ENCODE measurements at regions not wholly inside any gene's neighbourhood (a gene's known extent, or its start where the extent isn't known, plus 50 kb on each side); places are given as distances from the start of the nearest gene placed in this dataset.

DNA sequence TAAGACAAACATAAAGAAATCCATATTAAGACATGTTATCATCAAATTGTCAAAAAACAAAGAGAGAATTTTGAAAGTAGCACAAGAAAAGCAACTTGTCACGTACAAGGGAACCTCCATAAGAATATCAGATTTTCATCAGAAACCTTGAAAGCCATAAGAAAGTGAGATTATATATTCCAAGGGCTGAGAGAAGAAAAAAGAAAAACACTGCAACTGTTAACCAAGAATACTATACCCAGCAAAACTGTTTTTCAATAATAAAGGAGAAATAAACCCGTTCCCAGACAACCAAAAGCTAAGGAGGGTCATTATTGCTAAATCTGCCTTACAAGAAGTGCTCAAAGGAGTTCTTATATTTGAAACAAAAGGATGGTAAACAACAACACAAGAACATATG lies 94.7 kb upstream of the TSPAN8 start:
- Mint-ChIP-seq H3K27ac (no peak overlapping the region), H3K4me1 (ENCODE audit: low read depth) (no peaks in the 10 kb centered on the region), H3K27me3 (ENCODE audit: insufficient read depth) (no peaks in the 10 kb centered on the region), H3K9me3 (peaks cover 55% of the 10 kb centered on the region), H3K4me3 (no peak overlapping the region), H3K36me3 (ENCODE audit: low read depth) (peaks cover 7% of the 10 kb centered on the region; the same call in 1 of the 2 replicates)
- TF ChIP-seq, protein P1, sequence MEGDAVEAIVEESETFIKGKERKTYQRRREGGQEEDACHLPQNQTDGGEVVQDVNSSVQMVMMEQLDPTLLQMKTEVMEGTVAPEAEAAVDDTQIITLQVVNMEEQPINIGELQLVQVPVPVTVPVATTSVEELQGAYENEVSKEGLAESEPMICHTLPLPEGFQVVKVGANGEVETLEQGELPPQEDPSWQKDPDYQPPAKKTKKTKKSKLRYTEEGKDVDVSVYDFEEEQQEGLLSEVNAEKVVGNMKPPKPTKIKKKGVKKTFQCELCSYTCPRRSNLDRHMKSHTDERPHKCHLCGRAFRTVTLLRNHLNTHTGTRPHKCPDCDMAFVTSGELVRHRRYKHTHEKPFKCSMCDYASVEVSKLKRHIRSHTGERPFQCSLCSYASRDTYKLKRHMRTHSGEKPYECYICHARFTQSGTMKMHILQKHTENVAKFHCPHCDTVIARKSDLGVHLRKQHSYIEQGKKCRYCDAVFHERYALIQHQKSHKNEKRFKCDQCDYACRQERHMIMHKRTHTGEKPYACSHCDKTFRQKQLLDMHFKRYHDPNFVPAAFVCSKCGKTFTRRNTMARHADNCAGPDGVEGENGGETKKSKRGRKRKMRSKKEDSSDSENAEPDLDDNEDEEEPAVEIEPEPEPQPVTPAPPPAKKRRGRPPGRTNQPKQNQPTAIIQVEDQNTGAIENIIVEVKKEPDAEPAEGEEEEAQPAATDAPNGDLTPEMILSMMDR (IDR thresholded peaks at IDR 0.05): no peak
- DNase-seq: no peak

- Mint-ChIP-seq H3K27ac (no peak overlapping the region), H3K27me3 (ENCODE audit: insufficient read depth) (no peaks in the 10 kb centered on the region), H3K4me1 (ENCODE audit: low read depth) (no peaks in the 10 kb centered on the region), H3K36me3 (ENCODE audit: low read depth) (peaks cover 7% of the 10 kb centered on the region; the same call in 1 of the 2 replicates), H3K4me3 (no peak overlapping the region), H3K9me3 (peaks cover 39% of the 10 kb centered on the region)
- TF ChIP-seq, protein P1 (IDR thresholded peaks at IDR 0.05): no peak
- no peak for DNase-seq
Measured at GRCh38 chr12:71250166-71250565, 92.4 kb upstream of the TSPAN8 start.

DNA sequence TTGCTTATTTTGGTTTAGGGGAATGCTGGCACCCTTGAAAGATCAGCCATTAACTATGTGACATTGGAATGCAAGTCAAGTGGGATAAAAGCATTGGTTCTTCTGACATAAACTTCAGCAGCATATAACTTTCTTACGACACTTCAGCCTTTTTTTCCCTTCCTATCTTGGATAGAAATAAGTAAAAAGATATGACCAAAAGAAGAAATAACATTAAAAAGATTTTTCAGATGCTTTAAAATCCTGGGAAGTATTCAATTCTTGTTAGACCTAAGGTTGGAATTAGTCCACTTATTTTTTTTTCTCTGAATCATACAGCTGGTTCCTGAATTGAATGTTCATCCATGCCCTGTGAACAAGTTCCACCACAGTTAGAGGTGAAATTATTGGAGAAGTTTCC lies 85.6 kb upstream of the TSPAN8 start:
- TF ChIP-seq, protein P1 (IDR thresholded peaks at IDR 0.05): no peak
- Mint-ChIP-seq H3K4me1 (ENCODE audit: low read depth) (no peaks in the 10 kb centered on the region), H3K36me3 (ENCODE audit: low read depth) (no peaks in the 10 kb centered on the region), H3K4me3 (no peak overlapping the region), H3K27ac (no peak overlapping the region), H3K27me3 (ENCODE audit: insufficient read depth) (no peaks in the 10 kb centered on the region), H3K9me3 (peaks cover 34% of the 10 kb centered on the region)
- DNase-seq: no peak

- Mint-ChIP-seq H3K36me3 (ENCODE audit: low read depth) (no peaks in the 10 kb centered on the region), H3K4me3 (no peak overlapping the region), H3K27ac (no peak overlapping the region), H3K9me3 (peaks cover 35% of the 10 kb centered on the region), H3K4me1 (ENCODE audit: low read depth) (no peaks in the 10 kb centered on the region), H3K27me3 (ENCODE audit: insufficient read depth) (no peaks in the 10 kb centered on the region)
- TF ChIP-seq, protein P1 (IDR thresholded peaks at IDR 0.05): no peak
- no peak for DNase-seq
Measured at GRCh38 chr12:71242511-71242910, 84.7 kb upstream of the TSPAN8 start.

DNA sequence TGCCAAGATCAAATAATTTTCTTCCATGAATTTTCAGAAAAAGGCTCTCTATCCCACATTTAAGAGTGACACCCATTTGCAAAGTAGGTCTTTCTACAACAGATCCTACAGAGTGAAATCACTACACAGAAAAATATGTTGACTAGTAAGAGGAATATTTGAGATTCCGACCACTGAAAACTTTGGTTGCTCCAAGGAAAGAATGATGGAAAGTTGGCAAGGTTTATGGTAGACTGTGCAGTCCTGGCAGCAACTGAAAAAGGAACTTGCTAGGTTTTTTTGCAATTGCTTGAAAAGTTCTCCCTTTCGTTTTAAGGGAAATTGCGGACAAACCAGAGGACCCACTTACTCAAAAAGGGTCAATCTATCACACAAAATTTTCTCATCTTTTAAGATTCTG lies 83.1 kb upstream of the TSPAN8 start:
- Mint-ChIP-seq H3K27ac (no peak overlapping the region), H3K4me3 (no peak overlapping the region), H3K36me3 (ENCODE audit: low read depth) (no peaks in the 10 kb centered on the region), H3K27me3 (ENCODE audit: insufficient read depth) (no peaks in the 10 kb centered on the region), H3K4me1 (ENCODE audit: low read depth) (no peaks in the 10 kb centered on the region), H3K9me3 (peaks cover 46% of the 10 kb centered on the region)
- TF ChIP-seq, protein P1 (IDR thresholded peaks at IDR 0.05): no peak
- DNase-seq: no peak

DNA sequence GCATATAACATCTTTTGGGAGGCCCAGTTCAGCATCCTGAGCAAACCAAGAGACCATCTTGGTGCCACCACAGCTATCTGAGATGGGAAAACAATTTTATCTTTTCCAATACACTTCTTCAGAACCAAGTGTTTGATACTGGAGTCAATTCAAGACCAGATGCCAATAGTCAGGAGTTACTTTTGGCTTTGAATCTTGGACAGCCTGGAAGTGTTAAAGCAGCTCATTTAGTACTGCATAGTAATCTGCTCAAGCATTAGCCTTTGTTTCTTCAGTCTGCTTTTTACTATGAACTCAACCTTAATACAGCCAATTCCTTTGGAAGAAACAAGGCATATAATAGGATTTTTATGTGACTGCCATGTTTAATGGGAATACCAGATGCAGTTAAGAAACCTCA lies 81.9 kb upstream of the TSPAN8 start:
- Mint-ChIP-seq H3K4me1 (ENCODE audit: low read depth) (no peaks in the 10 kb centered on the region), H3K4me3 (no peak overlapping the region), H3K36me3 (ENCODE audit: low read depth) (no peaks in the 10 kb centered on the region), H3K27me3 (ENCODE audit: insufficient read depth) (no peaks in the 10 kb centered on the region), H3K9me3 (peaks cover 47% of the 10 kb centered on the region), H3K27ac (no peak overlapping the region)
- no peak for DNase-seq
- TF ChIP-seq, protein P1 (IDR thresholded peaks at IDR 0.05): no peak
